K562 (cell line): ENCODE measurements at regions not wholly inside any gene's neighbourhood (a gene's known extent, or its start where the extent isn't known, plus 50 kb on each side); places are given as distances from the start of the nearest gene placed in this dataset.

Experiments
- CAMTA2 ChIP-seq: fragments of 250-450 bp; sonication (Bioruptor Pico); conservative IDR thresholded peaks from 2 replicates; pipeline ENCODE4 v1.5.1; 2022
- CTCF ChIP-seq, 3 experiments: IDR thresholded peaks in 2 of 3; conservative IDR thresholded peaks in 1 of 3; 2 replicates each; pipeline ENCODE4 v1.5.1; 2011 to 2012; ENCODE audit warnings: low read length in 3 of 3, mild to moderate bottlenecking in 3 of 3, control low read depth in 2 of 3, improper control_type of control experiment in 1 of 3, inconsistent platforms in 1 of 3, low read depth in 1 of 3, mixed read lengths in 1 of 3, moderate library complexity in 1 of 3; ENCODE audit not compliant: insufficient read depth in 2 of 3
- EP300 ChIP-seq: IDR thresholded peaks from 2 replicates; pipeline ENCODE4 v1.6.1; 2012; ENCODE audit warnings: low read length, improper control_type of control experiment
- GATAD2A ChIP-seq: fragments of 450-650 bp; IDR thresholded peaks from 2 replicates; pipeline ENCODE4 v1.6.1; 2017
- HMG20A ChIP-seq: fragments of 450-650 bp; formaldehyde crosslinking; conservative IDR thresholded peaks from 2 replicates; pipeline ENCODE4 v1.4.0; 2020; ENCODE audit warnings: mild to moderate bottlenecking, mixed read lengths
- JUN ChIP-seq, 2 experiments: sonication (generic) in 1 of 2; formaldehyde crosslinking in 1 of 2; IDR thresholded peaks; 2 replicates each; pipeline versions ENCODE4 v1.6.1 to v1.8.0; 2012 to 2022; ENCODE audit warnings: borderline replicate concordance in 2 of 2, mild to moderate bottlenecking in 2 of 2, improper control_type of control experiment in 1 of 2, low read depth in 1 of 2, low read length in 1 of 2, missing genetic modification reagents in 1 of 2
- JUND ChIP-seq, 2 experiments: IDR thresholded peaks; 2 replicates in 1 of 2; 3 replicates in 1 of 2; pipeline ENCODE4 v1.6.1; 2011; ENCODE audit warnings: borderline replicate concordance in 2 of 2, low read depth in 2 of 2, low read length in 2 of 2, improper control_type of control experiment in 1 of 2, missing biosample characterization in 1 of 2, missing genetic modification characterization in 1 of 2, missing genetic modification reagents in 1 of 2
- MAFK ChIP-seq: IDR thresholded peaks from 2 replicates; pipeline ENCODE4 v1.6.1; 2011; ENCODE audit warnings: low read length, improper control_type of control experiment
- POLR2A ChIP-seq: fragments of 450-650 bp; conservative IDR thresholded peaks from 2 replicates; pipeline ENCODE4 v1.6.1; 2016
- ZBTB1 ChIP-seq: sonication (generic); formaldehyde crosslinking; IDR thresholded peaks from 2 replicates; pipeline ENCODE4 v1.8.1; 2023; ENCODE audit warnings: missing genetic modification reagents, low read depth, mild to moderate bottlenecking, borderline replicate concordance
- ZNF121 ChIP-seq: sonication (generic); formaldehyde crosslinking; conservative IDR thresholded peaks from 2 replicates; pipeline ENCODE4 v1.8.0; 2022; ENCODE audit warnings: missing genetic modification reagents
- TF ChIP-seq, protein P1 (sequence below), 2 experiments: IDR thresholded peaks; 2 replicates each; pipeline ENCODE4 v1.6.1; 2012; ENCODE audit warnings: improper control_type of control experiment in 2 of 2, low read depth in 2 of 2, low read length in 2 of 2, borderline replicate concordance in 1 of 2
- TF ChIP-seq, protein P2 (sequence below): sonication (generic); formaldehyde crosslinking; IDR thresholded peaks from 2 replicates; pipeline ENCODE4 v1.8.0; 2022; ENCODE audit warnings: missing genetic modification reagents, mild to moderate bottlenecking, borderline replicate concordance
- TF ChIP-seq, protein P3 (sequence below): fragments of 250-450 bp; sonication (Bioruptor Pico); IDR thresholded peaks from 2 replicates; pipeline ENCODE4 v1.5.0; 2020; ENCODE audit warnings: mild to moderate bottlenecking

DNA sequence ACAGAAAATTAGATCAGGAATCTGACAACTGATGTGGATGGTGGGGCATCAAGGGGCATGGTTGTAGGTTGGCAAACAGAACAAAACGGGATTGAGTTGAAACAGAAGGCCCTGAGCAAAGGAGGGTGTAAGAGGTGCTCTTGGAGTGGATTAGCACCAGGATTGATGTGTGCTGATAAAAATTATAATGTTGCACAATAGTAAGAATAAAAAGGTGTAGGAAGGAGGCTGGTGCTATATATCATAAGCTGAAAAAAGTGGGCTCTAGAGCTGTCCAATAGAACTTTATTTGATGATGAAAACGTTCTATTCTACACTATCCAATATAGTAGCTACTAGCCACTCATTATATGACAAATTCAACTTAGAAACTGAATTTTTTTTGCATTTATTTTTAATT lies 263.1 kb upstream of the GYPC start:
- no peak for TF ChIP-seq JUN (IDR thresholded peaks at IDR 0.05; ENCODE audit: borderline replicate concordance, low read depth, low read length)
- no peak for TF ChIP-seq JUN (CRISPR knock-in tag; IDR thresholded peaks at IDR 0.05; ENCODE audit: borderline replicate concordance)
- no peak for TF ChIP-seq CTCF (IDR thresholded peaks at IDR 0.05 in 2 of 3, conservative IDR thresholded peaks at IDR 0.05 in 1 of 3; ENCODE audit: insufficient read depth in 2 of 3, low read depth in 1 of 3, low read length in 3 of 3)
- no peak for TF ChIP-seq CAMTA2 (CRISPR knock-in tag)
- TF ChIP-seq, protein P1, sequence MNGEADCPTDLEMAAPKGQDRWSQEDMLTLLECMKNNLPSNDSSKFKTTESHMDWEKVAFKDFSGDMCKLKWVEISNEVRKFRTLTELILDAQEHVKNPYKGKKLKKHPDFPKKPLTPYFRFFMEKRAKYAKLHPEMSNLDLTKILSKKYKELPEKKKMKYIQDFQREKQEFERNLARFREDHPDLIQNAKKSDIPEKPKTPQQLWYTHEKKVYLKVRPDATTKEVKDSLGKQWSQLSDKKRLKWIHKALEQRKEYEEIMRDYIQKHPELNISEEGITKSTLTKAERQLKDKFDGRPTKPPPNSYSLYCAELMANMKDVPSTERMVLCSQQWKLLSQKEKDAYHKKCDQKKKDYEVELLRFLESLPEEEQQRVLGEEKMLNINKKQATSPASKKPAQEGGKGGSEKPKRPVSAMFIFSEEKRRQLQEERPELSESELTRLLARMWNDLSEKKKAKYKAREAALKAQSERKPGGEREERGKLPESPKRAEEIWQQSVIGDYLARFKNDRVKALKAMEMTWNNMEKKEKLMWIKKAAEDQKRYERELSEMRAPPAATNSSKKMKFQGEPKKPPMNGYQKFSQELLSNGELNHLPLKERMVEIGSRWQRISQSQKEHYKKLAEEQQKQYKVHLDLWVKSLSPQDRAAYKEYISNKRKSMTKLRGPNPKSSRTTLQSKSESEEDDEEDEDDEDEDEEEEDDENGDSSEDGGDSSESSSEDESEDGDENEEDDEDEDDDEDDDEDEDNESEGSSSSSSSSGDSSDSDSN (IDR thresholded peaks at IDR 0.05; ENCODE audit: borderline replicate concordance in 1 of 2, low read depth in 2 of 2, low read length in 2 of 2): no peak
- TF ChIP-seq MAFK: no peak
- TF ChIP-seq, protein P2, sequence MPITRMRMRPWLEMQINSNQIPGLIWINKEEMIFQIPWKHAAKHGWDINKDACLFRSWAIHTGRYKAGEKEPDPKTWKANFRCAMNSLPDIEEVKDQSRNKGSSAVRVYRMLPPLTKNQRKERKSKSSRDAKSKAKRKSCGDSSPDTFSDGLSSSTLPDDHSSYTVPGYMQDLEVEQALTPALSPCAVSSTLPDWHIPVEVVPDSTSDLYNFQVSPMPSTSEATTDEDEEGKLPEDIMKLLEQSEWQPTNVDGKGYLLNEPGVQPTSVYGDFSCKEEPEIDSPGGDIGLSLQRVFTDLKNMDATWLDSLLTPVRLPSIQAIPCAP (CRISPR knock-in tag): no peak
- TF ChIP-seq, protein P3, sequence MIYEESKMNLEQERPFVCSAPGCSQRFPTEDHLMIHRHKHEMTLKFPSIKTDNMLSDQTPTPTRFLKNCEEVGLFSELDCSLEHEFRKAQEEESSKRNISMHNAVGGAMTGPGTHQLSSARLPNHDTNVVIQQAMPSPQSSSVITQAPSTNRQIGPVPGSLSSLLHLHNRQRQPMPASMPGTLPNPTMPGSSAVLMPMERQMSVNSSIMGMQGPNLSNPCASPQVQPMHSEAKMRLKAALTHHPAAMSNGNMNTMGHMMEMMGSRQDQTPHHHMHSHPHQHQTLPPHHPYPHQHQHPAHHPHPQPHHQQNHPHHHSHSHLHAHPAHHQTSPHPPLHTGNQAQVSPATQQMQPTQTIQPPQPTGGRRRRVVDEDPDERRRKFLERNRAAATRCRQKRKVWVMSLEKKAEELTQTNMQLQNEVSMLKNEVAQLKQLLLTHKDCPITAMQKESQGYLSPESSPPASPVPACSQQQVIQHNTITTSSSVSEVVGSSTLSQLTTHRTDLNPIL (CRISPR knock-in tag): no peak
- TF ChIP-seq ZBTB1: no peak
- TF ChIP-seq HMG20A (CRISPR knock-in tag): no peak
- TF ChIP-seq EP300: no peak
- no peak for TF ChIP-seq ZNF121 (CRISPR knock-in tag)
- TF ChIP-seq POLR2A: no peak
- no peak for TF ChIP-seq JUND (IDR thresholded peaks at IDR 0.05; ENCODE audit: borderline replicate concordance, low read depth, low read length)
- no peak for TF ChIP-seq JUND (tag; IDR thresholded peaks at IDR 0.05; ENCODE audit: borderline replicate concordance, low read depth, low read length)
- TF ChIP-seq GATAD2A: no peak
